NCI-H187 (cell line): ENCODE measurements at regions not wholly inside any gene's neighbourhood (a gene's known extent, or its start where the extent isn't known, plus 50 kb on each side); places are given as distances from the start of the nearest gene placed in this dataset.

Experiments
- DNase-seq, 2 experiments: peaks; one replicate each; lab custom pipeline; 2025; lab: John Stamatoyannopoulos, UW

GRCh38 chr13:105446197-105446596 lies 1089.3 kb downstream of the EFNB2 start:
- no peak for DNase-seq

GRCh38 chr13:105445796-105446195 lies 1089.7 kb downstream of the EFNB2 start:
- DNase-seq: no peak

- no peak for DNase-seq
Measured at GRCh38 chr13:105442949-105443699, 1092.3 kb downstream of the EFNB2 start.

- DNase-seq: no peak
Measured at GRCh38 chr13:105442040-105442439, 1093.4 kb downstream of the EFNB2 start.

- no peak for DNase-seq
Measured at GRCh38 chr13:105441051-105441750, 1094.3 kb downstream of the EFNB2 start.

GRCh38 chr13:105436943-105437342 lies 1098.5 kb downstream of the EFNB2 start:
- no peak for DNase-seq

- no peak for DNase-seq
Measured at GRCh38 chr13:105432438-105432837, 1103.0 kb downstream of the EFNB2 start.

GRCh38 chr13:105428811-105429210 lies 1106.7 kb downstream of the EFNB2 start:
- DNase-seq: no peak

GRCh38 chr13:105426441-105426840 lies 1109.0 kb downstream of the EFNB2 start:
- no peak for DNase-seq

- DNase-seq: no peak
Measured at GRCh38 chr13:105414639-105415038, 1120.8 kb downstream of the EFNB2 start.

GRCh38 chr13:105412171-105412570 lies 1123.3 kb downstream of the EFNB2 start:
- DNase-seq: no peak

GRCh38 chr13:105410602-105411001 lies 1124.9 kb downstream of the EFNB2 start:
- DNase-seq: no peak

GRCh38 chr13:105406551-105406950 lies 1128.9 kb downstream of the EFNB2 start:
- no peak for DNase-seq

GRCh38 chr13:105403086-105403485 lies 1132.4 kb downstream of the EFNB2 start:
- no peak for DNase-seq

- DNase-seq: no peak
Measured at GRCh38 chr13:105395041-105395440, 1140.4 kb downstream of the EFNB2 start.

GRCh38 chr13:105389373-105389772 lies 1146.1 kb downstream of the EFNB2 start:
- DNase-seq: no peak

GRCh38 chr13:105377452-105377851 lies 1158.0 kb downstream of the EFNB2 start:
- DNase-seq: no peak

GRCh38 chr13:105370011-105370650 lies 1165.3 kb downstream of the EFNB2 start:
- DNase-seq: no peak

- no peak for DNase-seq
Measured at GRCh38 chr13:105368781-105369180, 1166.7 kb downstream of the EFNB2 start.

- DNase-seq: no peak
Measured at GRCh38 chr13:105365831-105366230, 1169.6 kb downstream of the EFNB2 start.

GRCh38 chr13:105365021-105365550 lies 1170.4 kb downstream of the EFNB2 start:
- no peak for DNase-seq

- DNase-seq: no peak
Measured at GRCh38 chr13:105364191-105364590, 1171.3 kb downstream of the EFNB2 start.
